HG03103 (cell line): ENCODE measurements at regions not wholly inside any gene's neighbourhood (a gene's known extent, or its start where the extent isn't known, plus 50 kb on each side); places are given as distances from the start of the nearest gene placed in this dataset.

ENCODE experiments used
- ATAC-seq: cut with Tn5 transposase; IDR thresholded peaks from one replicate; pipeline ENCODE4 v1.9.1; 2021; ENCODE audit warnings: low read depth; ENCODE audit not compliant: unreplicated experiment

GRCh38 chr12:24608637-24609285 lies 340.1 kb downstream of the BCAT1 start:
- ATAC-seq, result no peak

- no peak for ATAC-seq
Observed at GRCh38 chr12:24608108-24608507, 340.8 kb downstream of the BCAT1 start.

DNA sequence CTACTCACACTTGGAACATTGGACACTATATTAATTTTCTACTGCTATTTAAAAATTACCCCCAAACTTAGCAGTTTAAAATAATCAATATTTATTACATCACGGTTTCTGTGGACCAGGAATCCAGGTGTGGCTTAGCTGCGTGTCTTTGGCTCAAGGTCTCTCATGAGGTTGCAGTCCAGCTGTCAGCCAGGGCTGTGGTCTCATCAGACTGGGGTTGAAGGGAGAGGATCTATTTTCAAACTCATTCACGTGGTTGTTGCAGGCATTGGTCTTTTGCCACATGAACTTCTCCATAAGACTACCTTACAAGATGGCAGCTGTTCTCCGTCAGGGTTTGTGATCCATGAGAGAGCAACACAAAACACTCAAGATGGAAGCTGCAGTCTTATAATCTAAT lies 343.0 kb downstream of the BCAT1 start:
- no peak for ATAC-seq

DNA sequence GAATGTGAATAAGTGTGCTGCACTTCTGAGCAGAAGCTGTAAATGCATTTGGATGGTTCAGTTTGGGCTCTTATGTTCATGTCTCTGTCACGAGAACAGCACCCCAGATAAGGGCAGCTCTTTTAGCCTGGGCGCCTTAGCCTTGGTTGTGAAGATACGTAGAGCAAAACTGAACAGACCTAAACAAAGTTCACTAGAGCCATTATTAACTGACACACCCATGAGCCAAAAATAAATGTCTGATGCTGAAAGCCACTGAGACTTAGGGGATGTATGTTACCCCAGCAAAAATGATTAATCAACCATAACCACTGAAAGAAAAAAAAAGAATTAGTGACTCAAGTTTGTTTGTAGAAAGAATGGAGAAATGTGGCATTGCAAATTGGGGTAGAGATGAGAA lies 343.4 kb downstream of the BCAT1 start:
- ATAC-seq, result no peak

DNA sequence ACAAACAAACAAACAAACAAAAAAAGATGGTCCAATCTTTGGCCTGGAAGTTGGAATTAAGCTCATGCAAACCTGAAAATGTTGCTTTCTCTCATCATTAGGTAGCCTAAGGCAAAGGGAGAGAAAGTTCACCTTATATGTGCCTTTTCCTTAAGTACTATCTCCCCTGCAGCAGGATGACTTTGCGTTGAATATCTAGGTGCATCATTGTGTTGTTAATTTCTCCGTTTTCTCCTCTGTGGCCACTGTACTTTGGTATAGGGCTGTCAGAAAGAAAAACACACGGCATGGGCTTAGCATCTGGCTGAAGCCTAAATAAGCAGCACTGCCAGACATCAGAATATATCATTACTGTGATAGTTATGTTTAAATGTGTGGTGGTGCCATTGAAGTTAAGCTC lies 345.5 kb downstream of the BCAT1 start:
- no peak for ATAC-seq

GRCh38 chr12:24600996-24601395 lies 347.9 kb downstream of the BCAT1 start:
- peak; percentile 50 for ATAC-seq

DNA sequence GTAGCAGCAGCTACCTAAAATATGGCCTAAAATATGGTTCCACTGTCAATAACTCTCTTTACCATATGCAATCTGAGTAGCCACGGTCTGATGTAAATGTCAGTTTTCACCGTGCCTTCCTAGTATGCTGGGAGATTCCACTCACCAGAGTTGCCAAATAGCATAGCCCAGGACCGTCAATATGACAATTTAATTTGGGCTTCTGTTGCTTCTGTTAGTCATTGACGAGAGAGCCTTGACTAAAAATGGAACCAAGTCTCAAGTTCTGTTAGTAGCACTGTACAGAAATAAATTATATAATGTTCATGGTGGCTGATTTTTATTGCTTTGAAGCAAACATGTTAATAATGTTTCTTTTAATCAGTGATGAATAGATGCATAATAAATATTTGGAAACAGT lies 348.4 kb downstream of the BCAT1 start:
- ATAC-seq, result no peak

DNA sequence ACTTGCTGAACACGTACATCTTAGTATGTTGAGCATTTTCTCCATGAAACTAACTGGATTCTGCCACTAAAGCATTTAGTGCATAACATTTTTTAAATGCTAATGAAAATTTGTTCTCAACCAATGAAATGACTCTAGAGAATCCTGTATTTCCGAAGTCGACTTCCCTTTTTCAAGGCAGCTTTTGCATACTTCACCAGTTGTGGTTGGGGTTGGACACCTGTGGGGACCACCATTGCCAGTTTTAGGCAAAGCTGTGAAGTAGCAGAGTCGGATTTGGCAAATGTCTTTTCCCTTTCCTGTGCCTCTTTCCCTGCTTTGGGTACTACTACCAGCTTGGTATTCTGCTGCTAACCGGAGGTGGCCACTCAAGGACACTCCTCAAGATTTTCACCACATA lies 349.2 kb downstream of the BCAT1 start:
- ATAC-seq, result no peak

DNA sequence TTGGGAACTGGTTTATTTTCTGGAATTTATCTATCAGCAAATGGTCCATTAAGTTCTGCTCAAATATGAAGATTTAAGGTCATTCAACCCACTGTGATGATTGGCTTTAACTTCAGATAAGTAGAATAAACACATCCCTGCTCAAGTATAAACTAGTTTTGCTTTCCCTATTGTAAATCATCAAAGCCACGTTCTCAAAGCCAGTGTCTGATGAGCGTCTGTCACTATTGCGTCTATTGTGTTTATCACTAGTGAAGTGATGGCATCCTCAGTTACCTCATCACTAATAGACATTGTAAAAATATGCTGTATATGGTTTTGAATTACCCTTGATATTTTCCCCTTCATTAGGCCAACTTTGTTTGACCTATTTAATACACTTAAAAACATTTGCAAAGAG lies 351.3 kb downstream of the BCAT1 start:
- ATAC-seq, result no peak

GRCh38 chr12:24596768-24597388 lies 352.0 kb downstream of the BCAT1 start:
- ATAC-seq, result no peak

DNA sequence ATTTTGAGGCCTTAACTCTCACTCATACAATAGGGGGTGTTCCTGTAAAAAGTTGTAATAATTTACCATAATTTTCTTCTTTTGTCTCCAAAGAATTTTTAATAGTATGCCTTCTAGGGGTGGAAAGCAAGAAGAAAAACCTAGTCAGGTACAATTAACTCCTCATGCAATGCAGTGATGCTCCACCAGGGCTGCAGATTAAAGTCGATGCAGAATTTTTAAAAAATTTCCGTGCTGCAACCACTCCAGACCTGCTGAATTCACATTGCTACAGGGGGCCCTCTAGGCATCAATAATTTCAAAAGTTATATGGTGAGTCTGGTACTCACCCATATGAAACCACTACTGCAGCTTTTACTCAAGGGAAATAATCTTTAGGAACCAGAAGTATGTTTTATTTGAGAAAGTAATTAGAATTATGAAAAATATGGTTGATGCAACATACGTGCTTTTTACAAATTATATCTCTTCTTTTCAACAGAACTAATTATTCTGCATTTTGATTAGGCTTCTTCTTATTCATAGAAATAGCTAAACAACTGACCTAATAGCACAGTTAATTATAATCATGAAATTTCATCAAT lies 353.2 kb downstream of the BCAT1 start:
- peak; percentile 42 for ATAC-seq

GRCh38 chr12:24591715-24592440 lies 357.0 kb downstream of the BCAT1 start:
- no peak for ATAC-seq

GRCh38 chr12:24591079-24591626 lies 357.7 kb downstream of the BCAT1 start:
- no peak for ATAC-seq

- ATAC-seq, result no peak
Observed at GRCh38 chr12:24586293-24586692, 362.6 kb downstream of the BCAT1 start.

DNA sequence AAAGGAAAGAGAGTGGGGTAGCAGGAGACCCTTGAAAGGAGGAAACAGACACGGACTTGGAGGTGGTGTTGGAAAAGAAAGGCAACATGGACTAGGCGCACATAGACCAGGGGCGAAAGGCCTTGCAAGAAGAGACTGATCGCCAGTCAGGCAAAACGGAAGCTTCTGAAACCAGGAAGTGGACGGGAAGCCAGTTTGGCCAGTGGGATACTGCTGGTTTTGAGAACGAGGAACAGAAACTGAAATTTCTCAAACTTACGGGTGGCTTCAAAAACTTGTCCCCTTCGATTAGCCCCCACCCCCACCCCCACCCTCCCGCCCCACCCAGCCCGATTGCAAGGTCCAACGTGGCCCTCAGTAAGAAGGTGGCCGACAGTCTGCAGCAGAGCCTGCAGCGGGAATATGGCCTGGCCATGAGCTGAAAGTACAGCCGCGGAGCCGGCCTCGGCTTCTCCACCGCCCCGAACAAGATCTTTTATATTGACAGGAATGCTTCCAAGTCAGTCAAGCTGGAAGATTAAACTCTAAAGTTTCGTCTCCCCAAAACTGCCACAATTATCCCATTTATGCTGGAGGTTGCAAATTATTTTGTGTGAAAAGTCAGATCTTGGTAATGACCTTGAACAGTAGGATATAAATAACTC lies 364.7 kb downstream of the BCAT1 start:
- ATAC-seq, result no peak

DNA sequence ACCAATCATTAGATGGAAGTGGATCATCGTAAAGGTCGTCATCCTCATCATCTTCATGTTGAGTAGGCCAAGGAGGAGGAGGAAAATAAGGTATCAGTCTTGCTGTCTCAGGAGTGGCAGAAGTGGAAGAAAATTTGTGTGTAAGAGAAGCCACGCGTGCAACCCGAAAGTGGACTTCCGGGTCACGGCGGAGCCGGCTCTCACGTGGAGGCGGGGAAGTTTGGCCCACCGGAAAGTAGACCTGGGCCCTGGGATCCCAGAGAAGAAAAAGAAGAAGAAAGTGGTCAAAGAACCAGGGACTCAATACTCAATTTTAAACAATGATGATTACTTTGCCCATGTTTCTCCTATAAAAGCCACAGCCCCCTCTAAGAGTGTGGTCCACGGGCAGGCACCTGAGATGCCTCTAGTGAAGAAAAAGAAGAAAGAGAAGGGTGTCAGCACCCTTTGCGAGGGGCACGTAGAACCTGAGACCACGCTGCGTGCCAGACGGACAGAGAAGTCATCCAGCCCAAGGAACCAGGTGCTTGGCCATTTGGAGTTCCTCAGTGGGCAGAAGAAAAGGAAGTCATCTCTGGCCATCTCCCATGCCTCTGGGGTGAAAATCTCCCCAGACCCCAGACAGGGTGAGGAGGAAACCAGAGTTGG lies 365.8 kb downstream of the BCAT1 start:
- no peak for ATAC-seq

DNA sequence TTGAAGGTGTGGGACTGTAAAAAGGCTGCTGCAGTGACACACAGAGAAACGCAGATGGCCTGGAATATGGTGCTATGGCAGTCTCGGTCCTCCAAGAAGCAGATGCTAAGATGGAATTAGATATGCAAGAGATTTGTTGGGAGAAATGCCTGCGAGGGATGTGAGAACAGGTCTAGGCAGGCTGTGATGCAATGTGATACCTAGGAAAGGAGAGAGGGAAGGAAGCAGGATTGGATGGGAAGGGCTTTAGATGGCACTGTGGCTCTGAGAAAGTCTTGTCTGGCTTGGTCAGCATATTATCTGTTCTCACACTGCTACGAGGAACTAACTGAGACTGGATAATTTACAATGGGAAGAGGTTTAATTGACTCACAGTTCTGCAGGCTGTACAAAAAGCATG lies 374.4 kb downstream of the BCAT1 start:
- no peak for ATAC-seq

GRCh38 chr12:24573621-24574020 lies 375.3 kb downstream of the BCAT1 start:
- ATAC-seq, result no peak

- no peak for ATAC-seq
Observed at GRCh38 chr12:24565300-24565699, 383.6 kb downstream of the BCAT1 start.

DNA sequence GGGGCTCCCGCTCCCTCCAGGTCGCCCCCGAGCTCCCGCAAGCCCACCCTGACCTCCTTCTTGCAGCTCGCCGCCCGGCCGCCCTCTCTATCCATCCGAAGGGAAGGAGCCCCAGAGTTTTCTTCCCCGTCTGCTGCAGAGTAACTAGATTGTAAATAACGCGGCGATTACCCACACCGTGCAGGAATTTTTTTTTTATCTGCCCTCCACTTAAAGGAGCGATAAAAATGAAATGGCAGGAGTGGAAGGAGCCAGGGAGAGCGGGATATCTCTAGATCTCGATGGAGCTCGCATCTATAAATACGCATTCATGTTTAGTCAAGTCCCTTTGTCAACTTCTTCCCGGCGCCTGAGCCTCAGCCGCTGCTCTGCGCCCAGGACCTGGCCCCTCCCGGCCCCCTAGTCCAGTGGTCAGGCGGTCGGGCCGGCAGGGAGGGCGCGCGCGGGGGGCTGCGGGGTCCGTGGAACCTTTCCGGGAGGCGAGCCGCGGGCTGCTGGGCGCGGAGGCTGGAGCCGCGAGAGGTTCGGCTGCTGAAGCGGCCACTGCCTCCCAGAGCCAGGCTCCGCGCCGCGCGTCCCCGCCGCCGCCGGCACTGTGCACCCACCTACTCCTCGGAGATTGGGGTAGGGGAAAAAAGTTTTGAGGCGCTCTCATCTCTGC lies 386.0 kb downstream of the BCAT1 start:
- ATAC-seq, result no peak
